ENCODE measurements at regions not wholly inside any gene's neighbourhood (a gene's known extent, or its start where the extent isn't known, plus 50 kb on each side); places are given as distances from the start of the nearest gene placed in this dataset.

DNA sequence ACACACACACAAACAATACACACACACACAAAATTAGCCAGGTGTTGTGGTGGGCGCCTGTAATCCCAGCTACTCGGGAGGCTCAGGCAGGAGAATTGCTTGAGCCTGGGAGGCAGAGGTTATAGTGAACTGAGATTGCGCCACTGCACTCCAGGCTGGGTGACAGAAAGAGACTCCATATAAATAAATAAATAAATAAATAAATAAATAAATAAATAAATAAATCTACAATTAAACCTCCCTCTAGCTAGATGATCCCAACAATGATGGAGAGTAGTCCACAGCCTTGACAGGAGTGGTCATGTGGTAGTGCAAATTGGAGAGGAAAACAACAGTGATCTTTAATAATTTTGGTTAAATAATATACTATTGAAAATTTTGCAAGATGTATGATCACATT, 1739.0 kb upstream of the C9orf72 start:
- TF ChIP-seq, protein P1, sequence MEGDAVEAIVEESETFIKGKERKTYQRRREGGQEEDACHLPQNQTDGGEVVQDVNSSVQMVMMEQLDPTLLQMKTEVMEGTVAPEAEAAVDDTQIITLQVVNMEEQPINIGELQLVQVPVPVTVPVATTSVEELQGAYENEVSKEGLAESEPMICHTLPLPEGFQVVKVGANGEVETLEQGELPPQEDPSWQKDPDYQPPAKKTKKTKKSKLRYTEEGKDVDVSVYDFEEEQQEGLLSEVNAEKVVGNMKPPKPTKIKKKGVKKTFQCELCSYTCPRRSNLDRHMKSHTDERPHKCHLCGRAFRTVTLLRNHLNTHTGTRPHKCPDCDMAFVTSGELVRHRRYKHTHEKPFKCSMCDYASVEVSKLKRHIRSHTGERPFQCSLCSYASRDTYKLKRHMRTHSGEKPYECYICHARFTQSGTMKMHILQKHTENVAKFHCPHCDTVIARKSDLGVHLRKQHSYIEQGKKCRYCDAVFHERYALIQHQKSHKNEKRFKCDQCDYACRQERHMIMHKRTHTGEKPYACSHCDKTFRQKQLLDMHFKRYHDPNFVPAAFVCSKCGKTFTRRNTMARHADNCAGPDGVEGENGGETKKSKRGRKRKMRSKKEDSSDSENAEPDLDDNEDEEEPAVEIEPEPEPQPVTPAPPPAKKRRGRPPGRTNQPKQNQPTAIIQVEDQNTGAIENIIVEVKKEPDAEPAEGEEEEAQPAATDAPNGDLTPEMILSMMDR (IDR thresholded peaks at IDR 0.05) = no peak
- no peak for TF ChIP-seq POLR2A (IDR thresholded peaks at IDR 0.05)

All from thyroid gland (tissue), 4 donors.